Endothelial cell (in vitro differentiated cells): ENCODE measurements at regions not wholly inside any gene's neighbourhood (a gene's known extent, or its start where the extent isn't known, plus 50 kb on each side); places are given as distances from the start of the nearest gene placed in this dataset.

Experiments used
- DNase-seq: peaks from one replicate; pipeline ENCODE4 v3.0.0; 2021; ENCODE audit warnings: low spot score
- H3K27ac Mint-ChIP-seq: one replicate; pipeline ENCODE4 v1.8.0; 2021; ENCODE audit warnings: mixed read lengths, inconsistent platforms; ENCODE audit not compliant: unreplicated experiment
- H3K27me3 Mint-ChIP-seq: one replicate; pipeline ENCODE4 v1.8.0; 2021; ENCODE audit warnings: mild to moderate bottlenecking, moderate library complexity, mixed read lengths, inconsistent platforms; ENCODE audit not compliant: unreplicated experiment
- H3K36me3 Mint-ChIP-seq: one replicate; pipeline ENCODE4 v1.8.0; 2021; ENCODE audit warnings: mild to moderate bottlenecking, low read depth, mixed read lengths, inconsistent platforms; ENCODE audit not compliant: unreplicated experiment
- H3K4me1 Mint-ChIP-seq: one replicate; pipeline ENCODE4 v1.8.0; 2021; ENCODE audit warnings: mild to moderate bottlenecking, mixed read lengths, inconsistent platforms; ENCODE audit not compliant: unreplicated experiment
- H3K4me3 Mint-ChIP-seq: one replicate; pipeline ENCODE4 v1.8.0; 2021; ENCODE audit warnings: mild to moderate bottlenecking, mixed read lengths, inconsistent platforms; ENCODE audit not compliant: unreplicated experiment
- H3K9me3 Mint-ChIP-seq: one replicate; pipeline ENCODE4 v1.8.0; 2021; ENCODE audit warnings: mixed read lengths, inconsistent platforms; ENCODE audit not compliant: unreplicated experiment
- TF ChIP-seq, protein P1 (sequence below): fragments of 200-600 bp; sonication (generic); IDR thresholded peaks from one replicate; pipeline ENCODE4 v1.5.0; 2021; ENCODE audit warnings: antibody characterized with exemption; ENCODE audit not compliant: unreplicated experiment

- H3K9me3 Mint-ChIP-seq, result no peaks in the 10 kb centered on the region
- no peak for DNase-seq
- H3K27me3 Mint-ChIP-seq, result peaks cover 6% of the 10 kb centered on the region
- no peak overlapping the region for H3K27ac Mint-ChIP-seq
- TF ChIP-seq, protein P1, sequence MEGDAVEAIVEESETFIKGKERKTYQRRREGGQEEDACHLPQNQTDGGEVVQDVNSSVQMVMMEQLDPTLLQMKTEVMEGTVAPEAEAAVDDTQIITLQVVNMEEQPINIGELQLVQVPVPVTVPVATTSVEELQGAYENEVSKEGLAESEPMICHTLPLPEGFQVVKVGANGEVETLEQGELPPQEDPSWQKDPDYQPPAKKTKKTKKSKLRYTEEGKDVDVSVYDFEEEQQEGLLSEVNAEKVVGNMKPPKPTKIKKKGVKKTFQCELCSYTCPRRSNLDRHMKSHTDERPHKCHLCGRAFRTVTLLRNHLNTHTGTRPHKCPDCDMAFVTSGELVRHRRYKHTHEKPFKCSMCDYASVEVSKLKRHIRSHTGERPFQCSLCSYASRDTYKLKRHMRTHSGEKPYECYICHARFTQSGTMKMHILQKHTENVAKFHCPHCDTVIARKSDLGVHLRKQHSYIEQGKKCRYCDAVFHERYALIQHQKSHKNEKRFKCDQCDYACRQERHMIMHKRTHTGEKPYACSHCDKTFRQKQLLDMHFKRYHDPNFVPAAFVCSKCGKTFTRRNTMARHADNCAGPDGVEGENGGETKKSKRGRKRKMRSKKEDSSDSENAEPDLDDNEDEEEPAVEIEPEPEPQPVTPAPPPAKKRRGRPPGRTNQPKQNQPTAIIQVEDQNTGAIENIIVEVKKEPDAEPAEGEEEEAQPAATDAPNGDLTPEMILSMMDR, result no peak
- H3K36me3 Mint-ChIP-seq, result no peaks in the 10 kb centered on the region
- no peak overlapping the region for H3K4me3 Mint-ChIP-seq
- H3K4me1 Mint-ChIP-seq, result peaks cover 6% of the 10 kb centered on the region
Observed at GRCh38 chr14:76309572-76310162, 66.3 kb upstream of the ESRRB start.

- Mint-ChIP-seq H3K27ac (no peak overlapping the region), H3K4me1 (peaks cover 6% of the 10 kb centered on the region), H3K9me3 (no peaks in the 10 kb centered on the region), H3K36me3 (no peaks in the 10 kb centered on the region), H3K4me3 (no peak overlapping the region), H3K27me3 (peaks cover 9% of the 10 kb centered on the region)
- no peak for DNase-seq
- TF ChIP-seq, protein P1, result no peak
Observed at GRCh38 chr14:76311079-76311758, 64.7 kb upstream of the ESRRB start.

GRCh38 chr14:76312821-76313220 lies 63.1 kb upstream of the ESRRB start:
- Mint-ChIP-seq H3K9me3 (no peaks in the 10 kb centered on the region), H3K36me3 (no peaks in the 10 kb centered on the region), H3K27ac (no peak overlapping the region), H3K4me3 (no peak overlapping the region), H3K4me1 (peaks cover 6% of the 10 kb centered on the region), H3K27me3 (peaks cover 9% of the 10 kb centered on the region)
- TF ChIP-seq, protein P1, result no peak
- no peak for DNase-seq

DNA sequence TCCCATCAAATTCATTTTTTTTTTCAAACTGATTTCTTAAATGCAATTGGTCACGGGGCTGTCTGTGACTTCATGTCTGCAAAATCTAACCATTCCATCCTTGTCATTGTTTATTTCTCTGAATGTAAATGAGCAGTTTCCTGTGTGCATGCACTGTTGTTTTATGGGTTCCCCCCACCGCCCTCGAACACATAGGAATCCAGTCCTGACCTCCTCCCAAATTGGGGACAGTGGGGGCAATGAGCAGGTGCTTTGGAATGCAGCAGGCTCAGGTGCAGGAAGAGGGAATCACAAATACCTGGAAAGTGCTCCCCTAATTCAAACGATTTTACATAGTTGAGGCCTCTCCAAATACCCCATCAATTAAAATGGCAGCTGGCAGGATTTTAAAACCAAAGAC lies 62.6 kb upstream of the ESRRB start:
- peaks cover 6% of the 10 kb centered on the region for H3K4me1 Mint-ChIP-seq
- H3K9me3 Mint-ChIP-seq, result no peaks in the 10 kb centered on the region
- H3K36me3 Mint-ChIP-seq, result no peaks in the 10 kb centered on the region
- H3K27me3 Mint-ChIP-seq, result peaks cover 9% of the 10 kb centered on the region
- H3K27ac Mint-ChIP-seq, result no peak overlapping the region
- TF ChIP-seq, protein P1, result no peak
- no peak overlapping the region for H3K4me3 Mint-ChIP-seq
- no peak for DNase-seq

DNA sequence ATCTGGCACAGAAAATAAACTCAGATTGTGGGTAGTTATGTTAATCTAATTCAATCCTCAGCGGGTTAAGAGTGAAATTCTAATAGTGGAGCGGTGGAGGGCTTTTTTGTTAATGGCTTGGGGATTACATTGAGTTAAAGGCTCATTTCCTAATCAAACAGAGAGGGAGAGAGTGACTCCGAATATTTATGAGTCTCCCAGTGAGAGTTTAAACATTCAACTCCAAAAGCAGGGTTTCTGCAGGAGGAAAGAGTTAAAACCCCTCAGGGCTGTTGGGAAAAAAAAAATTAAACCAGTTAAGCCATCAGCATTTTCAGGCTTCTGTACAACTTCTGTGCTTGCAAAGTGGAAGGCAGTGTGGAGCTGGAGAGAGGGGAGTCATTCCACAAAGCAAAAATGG lies 62.1 kb upstream of the ESRRB start:
- DNase-seq, result no peak
- H3K4me1 Mint-ChIP-seq, result peaks cover 6% of the 10 kb centered on the region
- no peaks in the 10 kb centered on the region for H3K36me3 Mint-ChIP-seq
- no peak overlapping the region for H3K4me3 Mint-ChIP-seq
- peaks cover 7% of the 10 kb centered on the region for H3K27me3 Mint-ChIP-seq
- no peaks in the 10 kb centered on the region for H3K9me3 Mint-ChIP-seq
- no peak overlapping the region for H3K27ac Mint-ChIP-seq
- TF ChIP-seq, protein P1, result no peak
